ENCODE measurements at regions not wholly inside any gene's neighbourhood (a gene's known extent, or its start where the extent isn't known, plus 50 kb on each side); places are given as distances from the start of the nearest gene placed in this dataset.

GRCh38 chr16:86286991-86287663 is 223.2 kb upstream of the FOXF1 start:
- no peak for TF ChIP-seq POLR2A (IDR thresholded peaks at IDR 0.05)
- no peak for TF ChIP-seq CTCF (IDR thresholded peaks at IDR 0.05)
